DND-41 (cell line): ENCODE measurements at regions not wholly inside any gene's neighbourhood (a gene's known extent, or its start where the extent isn't known, plus 50 kb on each side); places are given as distances from the start of the nearest gene placed in this dataset.

Experiments
- EZH2 ChIP-seq: IDR thresholded peaks from 3 replicates; pipeline ENCODE4 v1.6.1; 2012; ENCODE audit warnings: borderline replicate concordance, low read depth, mild to moderate bottlenecking, moderate library complexity, low read length, inconsistent platforms; ENCODE audit not compliant: severe bottlenecking
- TF ChIP-seq, protein P1 (sequence below): IDR thresholded peaks from 2 replicates; pipeline ENCODE4 v1.5.1; 2012; ENCODE audit warnings: borderline replicate concordance, low read length, moderate library complexity, mild to moderate bottlenecking; ENCODE audit not compliant: poor library complexity, severe bottlenecking; ENCODE audit errors: extremely low read depth

DNA sequence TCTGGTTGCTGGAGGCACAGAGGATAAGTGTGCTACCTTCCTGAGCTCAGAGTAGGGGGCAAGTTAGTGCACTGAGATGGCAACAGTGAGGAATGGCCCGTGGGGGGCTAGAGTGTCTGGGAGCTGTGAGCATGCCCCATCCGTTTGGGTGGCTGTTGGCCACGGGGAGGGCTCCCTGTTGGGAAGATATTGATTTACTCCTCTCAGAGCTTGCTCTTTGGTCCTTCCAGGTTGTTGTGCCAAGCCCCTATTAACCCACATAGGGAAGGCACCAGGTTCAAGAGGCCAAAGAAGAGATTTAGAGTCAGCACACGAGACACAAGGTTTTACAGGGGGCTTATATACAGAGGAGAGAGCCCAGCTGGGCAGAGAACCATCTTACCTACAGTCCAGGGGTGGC is 318.8 kb downstream of the TSN start:
- TF ChIP-seq, protein P1, sequence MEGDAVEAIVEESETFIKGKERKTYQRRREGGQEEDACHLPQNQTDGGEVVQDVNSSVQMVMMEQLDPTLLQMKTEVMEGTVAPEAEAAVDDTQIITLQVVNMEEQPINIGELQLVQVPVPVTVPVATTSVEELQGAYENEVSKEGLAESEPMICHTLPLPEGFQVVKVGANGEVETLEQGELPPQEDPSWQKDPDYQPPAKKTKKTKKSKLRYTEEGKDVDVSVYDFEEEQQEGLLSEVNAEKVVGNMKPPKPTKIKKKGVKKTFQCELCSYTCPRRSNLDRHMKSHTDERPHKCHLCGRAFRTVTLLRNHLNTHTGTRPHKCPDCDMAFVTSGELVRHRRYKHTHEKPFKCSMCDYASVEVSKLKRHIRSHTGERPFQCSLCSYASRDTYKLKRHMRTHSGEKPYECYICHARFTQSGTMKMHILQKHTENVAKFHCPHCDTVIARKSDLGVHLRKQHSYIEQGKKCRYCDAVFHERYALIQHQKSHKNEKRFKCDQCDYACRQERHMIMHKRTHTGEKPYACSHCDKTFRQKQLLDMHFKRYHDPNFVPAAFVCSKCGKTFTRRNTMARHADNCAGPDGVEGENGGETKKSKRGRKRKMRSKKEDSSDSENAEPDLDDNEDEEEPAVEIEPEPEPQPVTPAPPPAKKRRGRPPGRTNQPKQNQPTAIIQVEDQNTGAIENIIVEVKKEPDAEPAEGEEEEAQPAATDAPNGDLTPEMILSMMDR = no peak
- no peak for TF ChIP-seq EZH2
